NCI-H187 (cell line): ENCODE measurements at regions not wholly inside any gene's neighbourhood (a gene's known extent, or its start where the extent isn't known, plus 50 kb on each side); places are given as distances from the start of the nearest gene placed in this dataset.

Experiments used
- DNase-seq, 2 experiments: peaks; one replicate each; lab custom pipeline; 2025; lab: John Stamatoyannopoulos, UW

DNA sequence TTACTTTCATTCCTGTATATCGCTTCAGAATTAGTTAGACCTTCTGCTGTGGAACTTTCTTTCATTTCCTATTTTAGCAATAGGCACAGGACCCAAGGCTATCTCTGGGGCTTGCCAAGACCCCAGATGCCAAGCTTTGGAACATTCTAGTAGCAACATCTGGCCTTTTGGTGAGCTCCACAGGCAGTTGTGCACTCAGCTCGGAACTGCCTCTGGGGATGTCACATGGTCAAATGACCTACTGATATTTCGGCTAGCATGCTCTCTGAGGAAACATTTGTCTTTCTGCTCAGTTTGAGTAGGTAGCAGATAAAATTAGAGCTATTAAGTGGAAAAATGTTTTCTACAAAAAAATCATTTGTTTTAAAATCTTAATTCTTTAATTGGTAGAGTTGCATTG is 76.6 kb upstream of the ITGA4 start:
- no peak for DNase-seq

- DNase-seq = no peak
Measured at GRCh38 chr2:181384923-181385322, 72.3 kb upstream of the ITGA4 start.

DNA sequence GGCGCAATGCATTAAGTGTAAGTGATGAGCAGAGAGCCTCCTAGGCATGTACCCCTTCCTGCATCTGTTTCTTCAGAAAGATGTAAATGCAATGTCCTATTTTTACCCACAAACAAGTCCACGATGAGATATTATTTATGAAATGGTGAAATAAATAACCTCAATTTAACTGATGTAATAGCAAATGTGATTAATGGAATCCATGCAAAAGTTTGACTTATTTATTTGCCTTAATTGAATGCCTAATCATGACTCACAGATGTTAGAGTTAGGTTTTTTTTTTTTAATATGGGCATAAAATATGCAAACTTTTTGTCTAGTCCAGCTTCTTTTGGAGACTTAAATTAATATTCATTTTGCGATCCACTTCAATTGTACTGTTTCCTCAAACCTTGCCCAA is 67.7 kb upstream of the ITGA4 start:
- no peak for DNase-seq

GRCh38 chr2:181393472-181393871 is 63.7 kb upstream of the ITGA4 start:
- DNase-seq = no peak

- no peak for DNase-seq
Measured at GRCh38 chr2:181394741-181395437, 62.3 kb upstream of the ITGA4 start.

DNA sequence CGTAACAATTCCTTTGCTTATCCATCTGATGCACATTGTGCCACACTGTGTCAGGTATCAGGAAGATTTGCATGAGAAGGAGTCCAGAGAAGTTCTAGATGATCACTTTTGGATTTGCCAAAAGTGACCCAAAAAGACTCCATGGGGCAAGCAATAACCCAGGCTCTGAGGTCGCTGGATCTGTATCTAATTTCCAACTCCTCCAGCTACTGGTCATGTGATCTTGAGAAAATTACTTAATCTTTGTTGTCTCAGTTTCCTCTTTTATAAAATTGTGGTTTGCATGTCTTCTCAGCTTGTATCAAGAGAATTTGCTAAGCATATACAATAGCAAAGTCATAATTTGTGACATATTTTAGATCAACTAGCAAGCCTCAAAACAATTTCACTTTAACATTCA is 61.3 kb upstream of the ITGA4 start:
- no peak for DNase-seq

DNA sequence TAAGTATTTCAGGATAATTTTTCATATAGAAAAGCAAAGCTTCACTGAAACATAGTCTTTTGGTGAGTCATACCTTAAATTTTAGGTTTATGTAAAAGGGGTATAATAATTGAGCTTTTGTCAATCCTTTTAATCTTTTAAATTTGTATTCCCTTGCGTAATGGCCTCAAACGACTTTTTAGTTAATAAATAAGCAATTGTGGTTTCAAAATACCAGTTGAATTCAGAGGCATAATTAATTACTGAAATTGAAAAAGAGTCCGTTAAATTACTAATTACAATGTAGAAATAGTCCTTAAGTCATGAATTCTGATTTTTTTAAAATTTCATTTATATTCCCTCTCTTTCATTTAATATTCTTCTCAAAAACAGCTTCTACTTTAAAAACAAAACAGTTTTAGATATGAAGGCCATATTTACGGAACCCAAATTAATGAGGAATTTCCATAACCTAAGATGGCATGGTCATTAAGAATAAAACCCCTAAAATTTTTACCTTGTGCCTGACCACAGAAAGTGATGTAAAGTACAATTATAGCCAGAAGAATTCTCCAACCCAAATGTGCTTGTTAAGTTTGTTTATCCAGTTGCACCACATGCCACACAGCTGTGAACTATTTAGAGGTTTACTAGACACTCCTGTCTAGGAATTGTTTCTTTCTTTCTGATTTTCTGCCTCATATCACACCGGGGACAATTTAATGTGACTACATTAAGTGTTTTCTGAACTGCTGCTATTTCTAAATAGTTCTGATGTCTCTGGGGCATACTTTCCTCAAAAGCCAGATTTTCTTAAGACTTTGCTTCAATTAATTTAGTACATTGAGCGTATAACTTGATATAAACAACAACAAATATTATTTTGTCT is 60.7 kb upstream of the ITGA4 start:
- no peak for DNase-seq

GRCh38 chr2:181397331-181397730 is 59.9 kb upstream of the ITGA4 start:
- no peak for DNase-seq

- no peak for DNase-seq
Measured at GRCh38 chr2:181398000-181398399, 59.2 kb upstream of the ITGA4 start.

DNA sequence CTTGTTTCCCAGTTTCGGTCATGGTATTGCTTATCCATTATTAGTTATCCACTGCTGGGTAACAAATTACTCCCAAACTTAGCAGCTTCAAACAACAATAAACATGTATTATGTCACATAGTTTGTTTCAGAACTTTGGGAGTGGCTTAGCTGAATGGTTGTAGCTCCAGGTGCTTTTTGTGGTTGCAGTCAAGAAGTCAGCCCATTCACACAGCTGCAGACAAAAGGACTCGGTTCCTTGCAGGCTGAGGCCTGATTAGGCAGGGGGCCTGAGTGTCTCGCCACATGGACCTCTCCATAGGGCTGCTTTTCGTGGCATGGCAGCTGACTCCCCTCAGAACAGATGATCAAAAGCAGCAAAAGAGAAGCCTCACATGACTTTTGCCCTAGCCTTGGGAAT is 58.2 kb upstream of the ITGA4 start:
- no peak for DNase-seq

- DNase-seq = no peak
Measured at GRCh38 chr2:181404472-181404871, 52.7 kb upstream of the ITGA4 start.

DNA sequence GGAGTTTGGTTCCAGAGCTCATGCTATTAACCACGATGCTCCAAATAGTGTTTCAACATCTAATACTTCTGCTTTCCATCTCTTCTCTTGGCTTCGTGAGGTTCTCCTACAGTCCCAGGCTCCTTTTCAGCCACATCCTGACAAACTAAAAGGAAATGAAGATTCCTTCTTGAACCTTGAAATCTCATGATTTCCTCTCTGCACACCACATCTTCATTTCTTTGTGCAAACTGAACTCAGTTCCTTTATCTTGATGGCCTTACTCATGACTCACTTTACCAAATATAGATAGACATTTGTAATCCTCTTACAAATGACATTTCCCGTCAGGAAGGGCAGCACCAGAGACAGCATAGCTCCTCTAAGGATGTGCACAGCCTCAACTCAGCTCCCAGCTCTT is 50.0 kb upstream of the ITGA4 start:
- DNase-seq = no peak
